AG09309 (cell line): ENCODE measurements at regions not wholly inside any gene's neighbourhood (a gene's known extent, or its start where the extent isn't known, plus 50 kb on each side); places are given as distances from the start of the nearest gene placed in this dataset.
A peak's percentile ranks its signal among the peaks of the same experiment; 100 is the strongest.

Source experiments
- DNase-seq: peaks from one replicate; pipeline ENCODE4 v3.0.0-alpha.2; 2010; ENCODE audit warnings: low read depth
- H3K4me3 ChIP-seq: 2 replicates; pipeline ENCODE4 v1.5.1; 2011; ENCODE audit warnings: mild to moderate bottlenecking, low read depth, low read length, moderate library complexity; ENCODE audit not compliant: control insufficient read depth
- TF ChIP-seq, protein P1 (sequence below): IDR thresholded peaks from 2 replicates; pipeline ENCODE4 v1.5.1; 2011; ENCODE audit warnings: mild to moderate bottlenecking, low read depth, low read length, inconsistent platforms; ENCODE audit not compliant: insufficient read depth, control insufficient read depth; ENCODE audit errors: missing control alignments

DNA sequence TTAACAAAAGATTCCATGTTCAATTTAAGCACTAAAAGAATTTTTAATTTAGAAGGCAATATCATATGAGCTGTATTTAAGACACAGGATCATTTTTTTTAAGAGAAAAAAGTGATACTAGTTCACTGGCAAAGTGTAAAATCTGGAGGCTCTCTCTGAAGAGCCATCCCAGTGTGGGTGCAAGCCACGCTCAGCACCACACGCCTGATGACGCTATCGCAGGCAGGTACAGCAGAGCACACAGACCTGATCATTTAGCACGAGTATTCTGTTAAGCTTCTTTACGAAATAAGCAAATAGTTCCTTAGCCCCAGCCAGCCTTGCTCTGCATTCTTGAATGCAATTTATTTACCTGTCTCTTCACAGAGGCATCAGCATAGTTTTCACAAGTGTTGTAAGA is 198.6 kb downstream of the SIPA1L2 start:
- TF ChIP-seq, protein P1, sequence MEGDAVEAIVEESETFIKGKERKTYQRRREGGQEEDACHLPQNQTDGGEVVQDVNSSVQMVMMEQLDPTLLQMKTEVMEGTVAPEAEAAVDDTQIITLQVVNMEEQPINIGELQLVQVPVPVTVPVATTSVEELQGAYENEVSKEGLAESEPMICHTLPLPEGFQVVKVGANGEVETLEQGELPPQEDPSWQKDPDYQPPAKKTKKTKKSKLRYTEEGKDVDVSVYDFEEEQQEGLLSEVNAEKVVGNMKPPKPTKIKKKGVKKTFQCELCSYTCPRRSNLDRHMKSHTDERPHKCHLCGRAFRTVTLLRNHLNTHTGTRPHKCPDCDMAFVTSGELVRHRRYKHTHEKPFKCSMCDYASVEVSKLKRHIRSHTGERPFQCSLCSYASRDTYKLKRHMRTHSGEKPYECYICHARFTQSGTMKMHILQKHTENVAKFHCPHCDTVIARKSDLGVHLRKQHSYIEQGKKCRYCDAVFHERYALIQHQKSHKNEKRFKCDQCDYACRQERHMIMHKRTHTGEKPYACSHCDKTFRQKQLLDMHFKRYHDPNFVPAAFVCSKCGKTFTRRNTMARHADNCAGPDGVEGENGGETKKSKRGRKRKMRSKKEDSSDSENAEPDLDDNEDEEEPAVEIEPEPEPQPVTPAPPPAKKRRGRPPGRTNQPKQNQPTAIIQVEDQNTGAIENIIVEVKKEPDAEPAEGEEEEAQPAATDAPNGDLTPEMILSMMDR = no peak

DNA sequence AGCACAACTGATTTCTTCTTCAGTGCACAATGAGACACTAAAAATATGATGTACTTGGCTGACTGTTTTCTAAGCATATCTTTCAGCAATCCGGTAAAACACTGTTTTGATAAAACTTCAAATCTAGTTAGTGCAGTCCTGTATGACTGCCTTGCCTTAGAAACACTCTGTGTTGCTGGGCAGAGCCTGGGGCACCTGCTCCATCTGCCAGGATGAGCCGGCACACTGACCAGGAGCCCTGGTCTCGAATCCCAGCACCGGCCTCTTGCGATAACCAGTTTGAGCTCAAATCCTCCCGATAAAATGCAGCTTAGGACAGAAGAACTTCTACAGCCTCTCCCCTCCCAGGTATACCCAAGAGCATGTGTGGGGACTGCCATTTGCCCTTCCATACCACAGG is 199.5 kb downstream of the SIPA1L2 start:
- TF ChIP-seq, protein P1 = no peak
- H3K4me3 ChIP-seq = no peak overlapping the region
- no peak for DNase-seq

More for the DNA sequence above, 198.6 kb downstream of the SIPA1L2 start:
- DNase-seq = no peak
- no peak overlapping the region for H3K4me3 ChIP-seq

DNA sequence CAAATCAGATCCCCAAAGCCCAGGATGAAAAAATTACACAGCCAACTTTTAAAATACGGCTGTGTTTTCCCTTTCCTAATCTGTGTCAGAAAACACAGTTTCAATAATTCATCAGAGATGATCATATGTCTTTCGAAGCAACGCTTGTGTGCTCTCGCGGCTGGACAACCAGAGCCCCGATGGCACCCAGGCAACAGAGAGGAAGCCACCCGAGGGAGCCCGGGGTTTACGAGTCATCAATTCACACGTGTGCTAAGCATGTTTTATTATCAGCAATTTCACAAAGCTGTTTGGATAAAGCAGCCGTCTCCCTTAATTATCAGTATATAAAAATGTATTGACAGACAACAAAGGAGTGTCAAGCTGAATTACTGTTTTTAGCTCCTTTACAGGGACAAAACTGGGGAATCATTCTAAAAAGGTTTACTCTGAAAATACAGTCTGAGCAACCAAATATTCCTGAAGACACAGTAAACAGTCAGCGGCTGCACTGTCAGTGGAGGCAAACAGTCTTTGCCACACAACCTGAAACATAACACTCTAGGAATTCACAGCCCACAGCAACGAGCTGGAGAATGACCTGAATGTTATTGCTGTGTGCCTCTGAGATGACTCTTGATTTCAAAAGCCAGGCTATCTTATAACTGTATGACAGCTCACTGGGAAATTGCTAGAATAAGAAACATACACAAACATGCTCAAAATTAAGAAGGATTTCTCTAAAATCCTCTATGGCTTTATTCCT is 201.0 kb downstream of the SIPA1L2 start:
- TF ChIP-seq, protein P1 = no peak
- no peak overlapping the region for H3K4me3 ChIP-seq
- DNase-seq = peak; percentile 42

DNA sequence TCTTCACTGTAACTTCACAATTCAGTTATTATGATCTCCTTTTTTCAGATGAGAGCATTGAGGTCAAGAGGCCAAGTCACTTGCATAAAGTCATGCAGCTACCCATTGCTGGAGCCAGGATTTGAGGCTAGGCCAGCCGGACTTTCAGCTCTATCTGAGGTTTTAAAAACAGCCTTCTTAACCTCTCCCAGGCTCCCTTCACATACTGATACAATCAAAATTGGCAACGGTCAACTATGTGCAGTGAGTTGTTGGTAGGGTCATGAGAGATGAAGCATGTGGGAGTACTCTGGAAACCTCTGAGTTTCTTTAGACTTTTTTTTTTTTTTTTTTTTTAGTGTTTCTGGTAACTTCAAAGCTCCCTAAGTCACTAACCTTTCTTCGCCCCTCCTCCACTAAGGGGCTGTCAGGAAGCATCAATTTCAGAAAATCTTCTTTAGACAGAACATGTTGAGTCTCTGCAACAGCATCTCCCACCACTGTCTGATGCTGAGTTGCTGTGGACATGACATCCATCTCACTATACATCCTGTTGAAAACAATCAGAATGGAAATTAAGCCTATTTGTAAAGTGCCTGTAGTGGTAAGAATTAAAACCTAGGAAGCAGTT is 201.8 kb downstream of the SIPA1L2 start:
- TF ChIP-seq, protein P1 = no peak
- no peak overlapping the region for H3K4me3 ChIP-seq
- no peak for DNase-seq

DNA sequence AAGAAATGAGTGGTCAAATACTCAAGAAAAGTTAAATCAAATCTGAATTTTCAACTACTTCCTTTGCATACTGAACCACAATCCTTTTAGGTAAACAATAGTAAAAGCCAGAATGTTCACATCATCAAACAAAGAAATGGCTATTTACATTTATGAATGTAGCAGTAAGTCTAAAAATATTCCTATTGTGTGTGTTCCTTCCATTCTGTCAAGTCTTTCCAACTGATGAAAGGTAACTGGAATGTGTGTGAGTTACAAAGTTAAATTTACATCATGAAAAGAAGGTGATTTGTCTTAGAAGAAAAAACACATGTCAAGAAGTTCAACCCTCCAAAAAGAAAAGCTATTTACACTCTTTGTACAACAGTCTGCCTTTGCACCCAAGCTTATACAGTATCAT is 203.1 kb downstream of the SIPA1L2 start:
- no peak for DNase-seq
- no peak overlapping the region for H3K4me3 ChIP-seq
- TF ChIP-seq, protein P1 = no peak

DNA sequence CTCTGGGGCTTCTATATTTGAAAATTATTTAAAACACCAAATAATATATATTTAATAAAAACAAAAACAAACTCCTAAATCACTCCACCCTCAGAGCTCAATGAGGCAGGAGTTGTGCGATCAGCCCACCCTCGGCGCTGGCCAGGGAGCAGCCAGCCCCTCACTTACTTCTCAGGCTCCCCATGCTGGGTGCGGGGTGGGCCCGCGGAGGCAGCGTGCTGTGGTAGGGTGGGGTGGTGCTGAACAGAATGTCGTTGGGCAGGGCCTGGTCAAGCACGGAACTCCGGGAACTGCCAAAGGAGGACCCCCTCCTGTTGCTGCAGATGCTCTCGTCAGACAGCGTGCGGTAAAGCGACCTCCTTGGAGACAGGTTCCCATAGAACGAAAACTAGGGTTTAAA is 204.5 kb downstream of the SIPA1L2 start:
- H3K4me3 ChIP-seq = no peak overlapping the region
- DNase-seq = no peak
- TF ChIP-seq, protein P1 = no peak

DNA sequence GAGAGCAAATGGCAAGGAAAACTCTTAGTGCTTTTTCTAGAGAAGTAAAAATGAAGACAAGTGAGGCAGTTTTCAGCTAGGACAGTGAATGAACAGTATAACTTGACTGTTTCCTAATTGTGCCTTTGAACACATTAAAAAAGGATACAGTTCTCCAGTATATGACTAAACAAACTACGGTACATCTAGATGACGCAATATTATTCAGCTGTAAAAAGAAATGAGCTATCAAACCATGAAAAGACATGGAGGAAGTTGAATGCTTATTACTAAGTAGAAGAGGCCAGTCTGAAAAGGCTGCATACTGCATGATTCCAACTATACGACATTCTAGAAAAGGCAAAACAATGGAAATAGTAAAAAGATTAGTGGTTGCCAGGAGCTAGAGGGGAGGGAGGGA is 206.3 kb downstream of the SIPA1L2 start:
- TF ChIP-seq, protein P1 = no peak
- DNase-seq = no peak

More for the DNA sequence above, 206.3 kb downstream of the SIPA1L2 start:
- no peak overlapping the region for H3K4me3 ChIP-seq
